Right renal cortex interstitium (tissue), 3 donors: ENCODE measurements at regions not wholly inside any gene's neighbourhood (a gene's known extent, or its start where the extent isn't known, plus 50 kb on each side); places are given as distances from the start of the nearest gene placed in this dataset.

Source experiments
- DNase-seq, 3 donors: peaks; one replicate each; pipeline ENCODE4 v3.0.0-alpha.2; 2013; ENCODE audit warnings: low read depth in 3 of 3, low spot score in 2 of 3

DNA sequence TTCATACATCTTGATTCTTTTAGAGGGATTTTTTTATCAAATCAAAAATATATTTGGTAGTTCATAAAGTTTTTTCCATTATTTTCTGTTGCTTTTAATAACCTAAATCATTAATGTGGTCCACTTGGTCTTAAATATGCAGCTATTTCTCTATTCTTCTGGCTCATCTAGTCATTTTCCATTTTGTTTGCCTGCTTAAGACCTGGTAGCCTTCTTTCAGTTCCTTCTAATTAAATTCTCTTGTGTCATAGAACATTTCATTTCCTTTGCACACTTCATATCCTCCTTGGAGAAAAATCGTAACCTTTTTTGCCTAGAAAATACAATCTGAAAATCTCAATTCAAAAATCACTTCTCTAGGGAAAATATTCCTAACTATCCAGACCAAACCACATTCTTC lies 387.0 kb downstream of the LRFN5 start:
- DNase-seq, result no peak

GRCh38 chr14:41986700-41987099 lies 380.0 kb downstream of the LRFN5 start:
- no peak for DNase-seq

DNA sequence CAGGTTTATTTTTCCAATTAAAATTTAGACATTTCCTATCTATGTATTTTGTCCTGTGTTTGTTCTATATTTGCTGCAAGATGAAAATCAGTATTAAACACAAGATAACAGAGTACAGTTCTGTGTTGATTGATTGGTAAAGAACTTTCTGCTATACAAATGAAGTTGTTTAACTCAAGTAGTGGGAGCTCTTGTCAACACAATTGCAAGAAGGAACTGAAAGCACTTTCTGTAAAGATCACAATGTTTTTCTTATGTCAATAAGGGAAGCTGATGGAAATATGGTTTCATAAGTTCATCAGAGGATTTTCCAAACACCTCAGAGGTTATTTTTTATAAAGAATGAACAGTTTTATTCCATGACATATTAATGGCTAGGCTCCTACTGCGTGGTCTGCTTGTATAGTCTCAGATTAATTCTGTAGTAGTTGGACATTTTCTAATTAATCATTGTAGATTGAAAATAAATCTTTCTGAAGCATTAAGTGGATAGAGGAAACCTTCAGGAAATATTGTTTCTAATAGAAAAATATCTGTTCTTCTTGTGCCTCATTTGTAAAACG lies 379.5 kb downstream of the LRFN5 start:
- DNase-seq, result no peak

- DNase-seq, result no peak
These were observed 366.5 kb downstream of the LRFN5 start for GRCh38 chr14:41973178-41973577.

DNA sequence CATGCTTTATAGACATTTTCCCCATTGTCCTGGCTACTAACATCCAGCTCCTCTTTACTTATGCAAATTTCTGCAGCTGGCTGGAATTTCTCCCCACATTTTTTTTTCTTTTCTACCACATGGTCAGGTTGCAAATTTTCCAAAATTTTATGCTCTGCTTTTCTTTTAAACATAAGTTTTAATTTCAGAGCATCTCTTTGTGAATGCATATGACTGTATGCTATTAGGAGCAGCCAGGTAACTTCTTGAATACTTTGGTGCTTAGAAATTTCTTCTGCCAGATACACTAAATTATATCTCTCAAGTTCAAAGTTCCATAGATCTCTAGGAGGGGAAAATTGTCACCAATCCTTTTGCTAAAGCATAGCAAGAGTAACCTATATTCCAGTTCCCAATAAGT lies 365.9 kb downstream of the LRFN5 start:
- DNase-seq, result no peak

- no peak for DNase-seq
These were observed 353.6 kb downstream of the LRFN5 start for GRCh38 chr14:41960281-41960680.

DNA sequence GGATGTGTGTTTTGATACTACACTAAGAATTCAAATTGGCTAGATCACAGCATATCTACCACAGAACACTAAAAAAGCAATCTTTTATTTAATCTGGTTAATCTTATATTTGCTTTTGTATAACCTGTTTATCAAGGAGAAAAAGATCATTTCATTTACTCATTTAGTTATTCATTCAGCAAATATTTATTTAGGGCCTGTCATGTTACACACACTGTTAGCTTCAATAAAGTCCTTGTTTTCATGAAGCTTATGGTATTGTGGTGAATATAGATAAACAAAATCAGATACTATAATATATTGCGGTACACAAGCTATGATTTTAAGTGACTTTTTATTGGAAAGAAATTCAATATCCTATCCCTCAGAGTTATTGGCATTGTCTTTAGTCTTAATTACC lies 350.8 kb downstream of the LRFN5 start:
- no peak for DNase-seq
